Aorta (tissue), 5 donors: ENCODE measurements at regions not wholly inside any gene's neighbourhood (a gene's known extent, or its start where the extent isn't known, plus 50 kb on each side); places are given as distances from the start of the nearest gene placed in this dataset.

Experiments
- ATAC-seq: fragments of 200-7000 bp; cut with Tn5 transposase; one replicate; pipeline ENCODE4 v1.9.1; 2022; ENCODE audit warnings: moderate library complexity; ENCODE audit not compliant: low FRiP score
- DNase-seq, 2 donors: peaks; one replicate each; pipeline ENCODE4 v3.0.0-alpha.2; 2020
- H3K27ac ChIP-seq, 2 donors: one replicate each; pipeline ENCODE4 v1.5.1; 2013; ENCODE audit warnings: low read length in 2 of 2, mild to moderate bottlenecking in 2 of 2, moderate library complexity in 2 of 2, control low read depth in 1 of 2, inconsistent platforms in 1 of 2, low read depth in 1 of 2
- H3K27me3 ChIP-seq, 2 donors: one replicate each; pipeline ENCODE4 v1.6.1; 2013; ENCODE audit warnings: control low read depth in 1 of 2, low read length in 1 of 2, mild to moderate bottlenecking in 1 of 2, moderate library complexity in 1 of 2; ENCODE audit not compliant: insufficient read depth in 2 of 2, control insufficient read depth in 1 of 2
- H3K36me3 ChIP-seq, 2 donors: one replicate each; pipeline ENCODE4 v1.6.1; 2013; ENCODE audit warnings: control low read depth in 1 of 2, low read length in 1 of 2, mild to moderate bottlenecking in 1 of 2; ENCODE audit not compliant: insufficient read depth in 2 of 2, control insufficient read depth in 1 of 2
- H3K4me1 ChIP-seq, 2 donors: one replicate each; pipeline ENCODE4 v1.6.1; 2013; ENCODE audit warnings: low read length in 2 of 2, control low read depth in 1 of 2, mild to moderate bottlenecking in 1 of 2, moderate library complexity in 1 of 2; ENCODE audit not compliant: insufficient read depth in 2 of 2, control insufficient read depth in 1 of 2
- H3K4me3 ChIP-seq, 2 donors: one replicate each; pipeline ENCODE4 v1.5.1; 2013; ENCODE audit warnings: low read length in 2 of 2, control low read depth in 1 of 2, mild to moderate bottlenecking in 1 of 2
- H3K9me3 ChIP-seq: one replicate; pipeline ENCODE4 v1.6.1; 2013; ENCODE audit warnings: mild to moderate bottlenecking, low read length; ENCODE audit not compliant: control insufficient read depth
- WGBS, 2 donors: extraction: QIAGEN DNeasy Blood & Tissue Kit; methylation state at CpG; one replicate each; pipeline ENCODE4 v1.1.7; 2013; 5-methylcytosine and 5-hydroxymethylcytosine counted together
- intact Hi-C, 2 donors: fragments of 100-400 bp; cut with DNase I; formaldehyde crosslinking; loops; one replicate each; pipeline versions ENCODE4 v1.14.2 to v1.15.0; 2022
- donor health status: healthy with polysubstance abuse.
- donor health status: Bipolar disorder and iron deficiency.
- donor health status: DM: no; HTN: no; CAD: no.
- donor health status: DM: no; HTN: no; CAD: no.
- donor health status: DM: yes; HTN: yes; CAD: no.

GRCh38 chr3:151567477-151567876, 106.6 kb upstream of the IGSF10 start:
- Histone ChIP-seq H3K36me3 (no peaks in the 10 kb centered on the region), H3K27ac (no peak overlapping the region), H3K9me3 (no peaks in the 10 kb centered on the region), H3K27me3 (no peaks in the 10 kb centered on the region), H3K4me3 (no peak overlapping the region), H3K4me1 (peaks cover 1 to 6% of the 10 kb centered on the region in 2 donors)
- DNase-seq: no peak
- intact Hi-C loops: no loop called here
- WGBS, 2 donors: 93 to 95% methylated on average over 2 of the region's 2 CpGs
- no peak for ATAC-seq

- DNase-seq (no peak), ATAC-seq (no peak)
- Histone ChIP-seq H3K36me3 (no peaks in the 10 kb centered on the region), H3K4me3 (no peak overlapping the region), H3K9me3 (no peaks in the 10 kb centered on the region), H3K4me1 (peaks cover 1 to 6% of the 10 kb centered on the region in 2 donors), H3K27ac (no peak overlapping the region), H3K27me3 (no peaks in the 10 kb centered on the region)
- intact Hi-C loops: no loop called here
- 68 to 86% methylated on average over 2 of the region's 2 CpGs for WGBS, 2 donors
These were observed 103.4 kb upstream of the IGSF10 start for GRCh38 chr3:151564261-151564660.

GRCh38 chr3:151563305-151563704, 102.4 kb upstream of the IGSF10 start:
- no peak for DNase-seq
- H3K4me1 ChIP-seq: peaks cover under 1 to 1% of the 10 kb centered on the region in 2 donors
- 30 to 69% methylated on average over 2 of the region's 2 CpGs for WGBS, 2 donors
- no peaks in the 10 kb centered on the region for H3K27me3 ChIP-seq
- no peak overlapping the region for H3K4me3 ChIP-seq
- H3K36me3 ChIP-seq: no peaks in the 10 kb centered on the region
- H3K27ac ChIP-seq: no peak overlapping the region
- intact Hi-C loops: no loop called here
- no peaks in the 10 kb centered on the region for H3K9me3 ChIP-seq
- no peak for ATAC-seq

- H3K36me3 ChIP-seq: no peaks in the 10 kb centered on the region
- H3K27me3 ChIP-seq: no peaks in the 10 kb centered on the region
- ATAC-seq: no peak
- 95 to 98% methylated on average over 5 of the region's 5 CpGs for WGBS, 2 donors
- H3K4me1 ChIP-seq: peaks cover 0 to 1% of the 10 kb centered on the region in 2 donors
- no peak overlapping the region for H3K27ac ChIP-seq
- no peaks in the 10 kb centered on the region for H3K9me3 ChIP-seq
- intact Hi-C loops: no loop called here
- DNase-seq: no peak
- H3K4me3 ChIP-seq: no peak overlapping the region
These were observed 102.0 kb upstream of the IGSF10 start for GRCh38 chr3:151562891-151563290.

- Histone ChIP-seq H3K4me1 (peaks cover 0 to 1% of the 10 kb centered on the region in 2 donors), H3K27me3 (no peaks in the 10 kb centered on the region), H3K4me3 (no peak overlapping the region), H3K36me3 (no peaks in the 10 kb centered on the region), H3K27ac (no peak overlapping the region), H3K9me3 (no peaks in the 10 kb centered on the region)
- ATAC-seq: no peak
- 41 to 44% methylated on average over 3 of the region's 3 CpGs for WGBS, 2 donors
- intact Hi-C loops: no loop called here
- no peak for DNase-seq
These were observed 101.0 kb upstream of the IGSF10 start for GRCh38 chr3:151561878-151562277.

- H3K4me3 ChIP-seq: no peak overlapping the region
- intact Hi-C loops: no loop called here
- H3K9me3 ChIP-seq: no peaks in the 10 kb centered on the region
- peaks cover 0 to under 1% of the 10 kb centered on the region in 2 donors for H3K4me1 ChIP-seq
- no peaks in the 10 kb centered on the region for H3K36me3 ChIP-seq
- ATAC-seq: no peak
- H3K27ac ChIP-seq: no peak overlapping the region
- no peaks in the 10 kb centered on the region for H3K27me3 ChIP-seq
- WGBS, 2 donors: 22 to 37% methylated on average over 2 of the region's 2 CpGs
- DNase-seq: no peak
These were observed 99.9 kb upstream of the IGSF10 start for GRCh38 chr3:151560738-151561137.

GRCh38 chr3:151559736-151560135, 98.9 kb upstream of the IGSF10 start:
- Histone ChIP-seq H3K27me3 (no peaks in the 10 kb centered on the region), H3K4me3 (no peak overlapping the region), H3K9me3 (no peaks in the 10 kb centered on the region), H3K36me3 (no peaks in the 10 kb centered on the region), H3K27ac (no peak overlapping the region), H3K4me1 (no peaks in the 10 kb centered on the region)
- intact Hi-C loops: no loop called here
- WGBS, 2 donors: 88 to 93% methylated on average over 5 of the region's 5 CpGs
- ATAC-seq (no peak), DNase-seq (no peak)

- no peaks in the 10 kb centered on the region for H3K4me1 ChIP-seq
- no peaks in the 10 kb centered on the region for H3K27me3 ChIP-seq
- no peak overlapping the region for H3K4me3 ChIP-seq
- no peak for DNase-seq
- ATAC-seq: peak; percentile 51
- H3K9me3 ChIP-seq: no peaks in the 10 kb centered on the region
- no peaks in the 10 kb centered on the region for H3K36me3 ChIP-seq
- H3K27ac ChIP-seq: no peak overlapping the region
- intact Hi-C loops: no loop called here
These were observed 97.8 kb upstream of the IGSF10 start for GRCh38 chr3:151558661-151559060.

- no peaks in the 10 kb centered on the region for H3K9me3 ChIP-seq
- DNase-seq: no peak
- WGBS, 2 donors: 94% methylated on average over 2 of the region's 2 CpGs
- no peaks in the 10 kb centered on the region for H3K27me3 ChIP-seq
- intact Hi-C loops: no loop called here
- H3K27ac ChIP-seq: no peak overlapping the region
- H3K4me3 ChIP-seq: no peak overlapping the region
- no peaks in the 10 kb centered on the region for H3K4me1 ChIP-seq
- ATAC-seq: no peak
- H3K36me3 ChIP-seq: no peaks in the 10 kb centered on the region
These were observed 96.4 kb upstream of the IGSF10 start for GRCh38 chr3:151557068-151557840.
